ENCODE measurements at regions not wholly inside any gene's neighbourhood (a gene's known extent, or its start where the extent isn't known, plus 50 kb on each side); places are given as distances from the start of the nearest gene placed in this dataset.

DNA sequence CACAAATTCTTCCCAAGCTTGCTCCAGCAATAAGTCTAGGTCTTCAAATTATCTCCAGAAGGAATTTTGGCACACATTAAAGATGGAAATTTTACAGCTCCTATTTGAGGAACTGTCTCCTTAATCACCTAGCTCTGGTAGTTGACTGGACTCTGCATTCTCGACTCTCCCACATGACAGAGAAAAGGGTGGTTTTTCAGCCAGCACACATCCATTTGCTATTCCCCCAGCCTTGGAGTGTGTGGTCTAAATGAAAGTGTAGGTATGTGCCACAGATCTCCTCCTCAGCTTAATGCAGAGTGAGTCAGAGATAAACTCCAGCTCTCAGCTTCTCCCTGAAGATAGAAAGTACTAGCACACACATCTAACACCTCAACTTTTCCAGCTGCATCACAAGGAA is 62.2 kb upstream of the ALCAM start:
- Histone ChIP-seq H3K4me1 (ENCODE audit: control insufficient read depth, insufficient read depth, low read length) (no peaks in the 10 kb centered on the region), H3K9ac (ENCODE audit: low read length) (no peak overlapping the region), H3K4me3 (ENCODE audit: low read length) (no peak overlapping the region), H3K36me3 (ENCODE audit: control insufficient read depth, insufficient read depth, low read length) (no peaks in the 10 kb centered on the region), H3K27me3 (ENCODE audit: control insufficient read depth, insufficient read depth, low read length) (no peaks in the 10 kb centered on the region), H3K27ac (ENCODE audit: low read depth, low read length) (no peak overlapping the region)

DNA sequence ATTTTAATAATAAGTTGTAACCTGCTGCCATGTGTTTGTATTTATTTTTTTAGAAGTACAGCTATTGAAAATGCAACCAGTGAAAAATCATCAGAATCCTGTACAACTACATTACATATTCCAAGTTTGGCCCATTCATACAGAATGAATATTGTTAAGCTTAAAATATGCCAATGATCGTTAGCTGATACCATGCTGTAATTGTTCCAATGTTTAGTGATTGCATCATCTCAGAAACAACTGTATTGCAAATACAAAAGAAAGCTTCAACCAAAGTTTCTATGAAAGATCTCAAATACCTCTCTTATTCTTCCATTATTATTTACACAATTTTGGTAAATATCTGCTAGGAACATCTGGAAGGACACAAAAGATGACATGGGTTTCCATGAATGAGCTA is 51.6 kb upstream of the ALCAM start:
- Histone ChIP-seq H3K36me3 (ENCODE audit: control insufficient read depth, insufficient read depth, low read length) (no peaks in the 10 kb centered on the region), H3K27ac (ENCODE audit: low read depth, low read length) (no peak overlapping the region), H3K4me1 (ENCODE audit: control insufficient read depth, insufficient read depth, low read length) (no peaks in the 10 kb centered on the region), H3K27me3 (ENCODE audit: control insufficient read depth, insufficient read depth, low read length) (no peaks in the 10 kb centered on the region), H3K4me3 (ENCODE audit: low read length) (no peak overlapping the region), H3K9ac (ENCODE audit: low read length) (no peak overlapping the region)

DNA sequence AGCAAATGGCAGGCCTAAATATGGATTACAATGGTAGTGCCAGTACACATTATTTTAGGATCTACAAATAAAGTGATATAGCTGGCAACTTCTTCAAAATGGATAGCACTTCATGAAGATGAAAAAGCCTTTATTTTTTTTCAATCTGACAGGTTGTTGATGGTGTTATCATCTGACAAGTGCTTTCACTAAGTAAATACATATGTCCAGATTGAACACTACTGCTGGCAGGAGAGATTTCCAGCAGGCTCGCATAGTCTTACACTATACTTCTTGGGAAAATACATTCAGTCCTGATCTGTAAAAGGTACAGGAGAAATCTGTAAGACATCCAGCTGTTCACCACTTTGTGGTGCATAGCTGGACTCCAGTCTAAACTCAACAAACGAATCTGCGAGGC is 50.9 kb upstream of the ALCAM start:
- Histone ChIP-seq H3K4me1 (ENCODE audit: control insufficient read depth, insufficient read depth, low read length) (no peaks in the 10 kb centered on the region), H3K36me3 (ENCODE audit: control insufficient read depth, insufficient read depth, low read length) (no peaks in the 10 kb centered on the region), H3K27me3 (ENCODE audit: control insufficient read depth, insufficient read depth, low read length) (no peaks in the 10 kb centered on the region), H3K9ac (ENCODE audit: low read length) (no peak overlapping the region), H3K4me3 (ENCODE audit: low read length) (no peak overlapping the region), H3K27ac (ENCODE audit: low read depth, low read length) (no peak overlapping the region)

DNA sequence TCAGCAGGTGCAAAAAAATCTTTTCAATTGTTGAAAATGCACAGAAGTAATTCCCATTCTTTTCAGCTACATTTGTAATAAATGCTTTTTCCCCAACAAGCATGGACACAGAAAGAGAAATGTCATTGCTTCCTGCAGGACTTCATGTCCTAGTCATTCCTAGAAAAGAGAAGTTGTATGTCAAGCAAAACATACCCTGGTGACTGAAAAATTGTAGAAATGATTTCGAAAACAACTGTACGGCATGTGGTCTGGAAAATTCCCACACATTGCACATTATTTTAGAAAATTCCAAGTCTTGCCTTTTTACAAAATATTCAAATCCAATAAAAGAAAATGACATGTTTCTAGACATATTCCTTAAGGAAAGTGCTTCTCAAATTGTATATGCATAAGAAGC is 50.4 kb upstream of the ALCAM start:
- Histone ChIP-seq H3K36me3 (ENCODE audit: control insufficient read depth, insufficient read depth, low read length) (no peaks in the 10 kb centered on the region), H3K4me1 (ENCODE audit: control insufficient read depth, insufficient read depth, low read length) (no peaks in the 10 kb centered on the region), H3K27me3 (ENCODE audit: control insufficient read depth, insufficient read depth, low read length) (no peaks in the 10 kb centered on the region), H3K9ac (ENCODE audit: low read length) (no peak overlapping the region), H3K27ac (ENCODE audit: low read depth, low read length) (no peak overlapping the region), H3K4me3 (ENCODE audit: low read length) (no peak overlapping the region)

All from rectal smooth muscle tissue (tissue), 1 donor.